ENCODE measurements at regions not wholly inside any gene's neighbourhood (a gene's known extent, or its start where the extent isn't known, plus 50 kb on each side); places are given as distances from the start of the nearest gene placed in this dataset.
A peak's percentile ranks its signal among the peaks of the same experiment; 100 is the strongest.
"Not testable (repeated sequence)": the region's sequence is repeated elsewhere in the genome, so short reads cannot be mapped to it uniquely, and the experiment has no call there.

DNA sequence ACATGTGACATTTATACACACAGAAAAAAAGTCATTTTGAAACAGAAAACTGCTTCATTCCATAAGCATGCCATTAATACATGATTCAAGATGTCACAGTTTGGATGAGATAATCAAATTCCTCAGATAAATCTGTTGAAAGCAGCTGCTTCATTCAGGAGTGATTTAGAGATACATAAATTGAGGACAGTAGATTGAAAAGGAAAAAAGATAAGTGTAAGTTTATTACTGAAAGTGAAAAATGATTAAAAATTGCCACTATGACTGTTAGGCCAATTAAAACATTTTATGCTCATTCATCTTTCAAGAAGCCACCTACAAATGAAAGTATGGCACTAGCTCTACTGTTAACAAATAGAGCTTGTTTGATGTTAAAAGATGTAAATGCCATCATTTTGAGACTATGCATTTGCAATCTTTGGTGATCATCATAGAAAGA, 136.9 kb upstream of the CDK6 start:
- DNase-seq (ENCODE audit: low read depth in 2 of 2) = no peak

DNA sequence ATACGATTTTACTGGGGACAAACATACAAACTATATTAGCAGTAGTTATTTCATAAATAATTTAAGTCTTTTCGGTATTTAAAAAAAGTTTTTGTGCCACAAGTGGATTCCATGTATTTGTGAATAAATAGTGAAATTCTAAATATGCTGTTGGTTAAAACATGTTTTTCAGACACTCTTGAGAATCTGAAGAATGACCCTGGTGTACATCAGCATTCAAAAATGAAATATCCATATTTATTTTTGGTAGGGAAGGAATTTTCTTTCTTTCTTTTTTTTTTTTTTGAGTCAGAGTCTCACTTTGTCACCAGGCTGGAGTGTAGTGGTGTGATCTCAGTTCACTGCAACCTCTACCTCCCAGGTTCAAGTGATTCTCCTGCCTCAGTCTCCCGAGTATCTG, 136.1 kb upstream of the CDK6 start:
- no peak for DNase-seq (ENCODE audit: low read depth in 2 of 2)

DNA sequence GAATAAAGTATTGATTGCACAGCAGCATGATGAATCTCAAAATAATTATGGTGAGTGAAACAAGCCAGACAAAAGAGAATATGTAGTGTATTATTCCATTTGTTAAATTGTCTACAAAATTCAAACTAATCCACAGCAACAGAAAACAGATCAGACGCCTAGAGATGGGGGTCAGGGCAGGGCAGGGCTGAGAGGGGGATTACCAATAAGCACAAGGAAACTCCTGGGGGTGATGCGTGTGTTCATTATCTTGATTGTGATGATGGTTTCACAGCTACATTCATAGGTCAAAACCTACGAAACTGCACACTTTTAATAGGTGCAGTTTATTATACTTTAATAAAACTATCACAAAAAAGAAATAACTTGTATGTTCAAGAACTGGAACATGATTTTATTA, 132.7 kb upstream of the CDK6 start:
- DNase-seq (ENCODE audit: low read depth in 2 of 2) = no peak

DNA sequence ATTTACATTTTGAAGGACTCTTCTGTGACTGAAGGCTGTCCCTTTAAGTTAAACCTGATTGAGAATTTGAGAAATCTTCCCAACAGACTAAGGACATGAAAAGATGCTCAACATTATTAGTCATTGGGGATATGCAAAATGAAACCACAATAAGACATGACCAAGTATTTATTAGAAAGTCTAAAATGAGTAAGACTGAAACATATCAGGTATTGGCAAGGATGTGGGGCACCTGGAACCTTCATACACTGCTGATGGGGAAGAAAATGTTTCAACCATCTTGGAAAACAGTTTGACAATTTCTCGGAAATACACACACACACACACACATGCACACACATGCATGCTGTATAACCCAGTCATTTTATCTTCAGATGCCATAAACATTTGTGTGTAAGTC, 132.1 kb upstream of the CDK6 start:
- no peak for DNase-seq (ENCODE audit: low read depth in 2 of 2)

DNA sequence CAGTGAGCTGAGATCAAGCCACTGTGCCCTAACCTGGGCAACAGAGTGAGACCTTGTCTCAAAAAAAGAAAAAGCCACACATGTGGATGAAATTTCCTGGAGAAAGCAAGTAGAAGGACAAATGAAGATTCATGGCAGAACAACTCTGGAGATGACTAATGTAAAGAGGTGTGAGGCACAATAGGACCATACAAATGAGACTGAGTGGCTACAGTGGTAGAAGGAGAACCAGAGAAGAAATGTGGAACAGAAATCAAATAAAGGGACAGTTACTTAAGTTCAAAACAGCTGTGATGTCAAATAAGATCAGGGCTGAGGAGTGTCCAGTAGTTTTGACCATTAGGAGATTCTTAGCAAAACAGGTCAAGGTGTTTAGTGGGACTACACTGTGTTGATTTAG, 130.9 kb upstream of the CDK6 start:
- DNase-seq (ENCODE audit: low read depth in 2 of 2) = no peak

DNA sequence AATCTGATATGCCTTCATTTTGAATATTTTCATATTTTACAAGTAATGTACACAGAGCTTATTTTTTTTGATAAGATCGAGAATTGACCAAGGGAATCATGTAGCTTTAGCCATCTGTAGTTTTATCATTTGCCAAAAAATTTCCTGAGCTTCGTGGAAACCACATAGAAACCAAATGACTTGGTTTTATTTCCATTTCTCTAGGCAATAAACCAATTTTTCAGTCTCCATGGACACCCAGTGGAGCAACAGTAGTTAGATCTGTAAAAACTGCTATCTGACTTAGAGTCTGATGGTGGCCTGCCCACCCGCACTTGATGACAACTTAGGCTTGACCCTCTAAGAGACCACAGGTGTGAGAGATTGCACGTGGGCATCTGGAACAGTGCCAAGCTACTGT, 127.8 kb upstream of the CDK6 start:
- no peak for DNase-seq (ENCODE audit: low read depth in 2 of 2)

DNA sequence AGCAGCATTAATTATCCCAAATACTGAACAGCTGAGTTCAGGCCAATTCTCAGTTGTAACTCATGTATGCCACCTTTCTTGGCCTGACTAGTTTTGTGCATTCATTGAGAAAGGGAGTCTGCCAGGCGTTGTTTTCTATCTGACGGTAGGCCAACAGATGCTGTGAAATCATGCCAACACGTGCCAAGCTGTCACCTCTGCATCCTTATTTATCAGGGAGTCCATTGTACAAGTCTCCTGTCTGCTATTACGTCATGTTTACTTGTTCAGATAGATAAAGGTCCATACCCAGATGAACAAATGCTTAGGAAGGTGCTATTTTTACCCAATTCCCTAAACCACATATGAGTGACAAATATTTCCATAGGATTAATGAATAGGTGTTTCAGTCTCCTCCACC, 127.2 kb upstream of the CDK6 start:
- no peak for DNase-seq (ENCODE audit: low read depth in 2 of 2)

DNA sequence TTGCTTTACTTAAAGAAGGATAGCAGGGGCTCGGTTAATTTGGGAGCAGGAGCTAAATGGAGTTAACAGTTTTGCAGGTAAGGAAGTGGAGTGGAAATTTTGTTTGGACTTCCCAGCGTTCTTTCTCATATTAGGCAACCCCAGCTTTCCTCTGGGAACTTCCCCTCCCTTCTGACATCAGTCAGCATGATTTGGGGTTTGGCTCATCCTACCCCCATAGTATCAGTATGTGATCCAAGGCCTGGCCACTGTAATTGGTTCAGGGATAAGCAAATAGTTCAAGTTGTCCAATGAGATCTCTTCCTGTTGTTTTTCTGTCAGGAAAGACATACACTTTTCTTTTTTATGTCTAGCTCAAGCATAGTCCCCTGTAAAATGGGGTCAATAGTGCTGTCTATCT, 125.6 kb upstream of the CDK6 start:
- no peak for DNase-seq (ENCODE audit: low read depth in 2 of 2)

DNA sequence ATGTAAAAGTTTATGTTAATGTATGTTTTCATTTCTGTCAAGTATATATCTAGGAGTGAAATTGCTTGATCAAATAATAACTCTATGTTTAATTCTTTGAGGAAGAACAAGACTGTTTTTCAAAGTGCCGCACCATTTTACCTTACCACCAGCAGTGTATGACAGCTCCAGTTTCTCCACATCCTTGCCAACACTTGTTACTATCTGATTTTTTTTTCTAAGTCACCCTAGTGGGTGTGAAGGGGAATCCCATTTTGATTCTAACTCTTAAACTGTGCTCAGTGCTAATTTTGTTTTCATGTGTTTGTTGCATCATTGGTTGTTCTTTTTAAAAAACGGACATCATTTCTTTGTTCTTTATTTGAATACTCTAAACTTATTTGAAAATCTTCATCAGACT, 120.2 kb upstream of the CDK6 start:
- no peak for DNase-seq (ENCODE audit: low read depth in 2 of 2)

DNA sequence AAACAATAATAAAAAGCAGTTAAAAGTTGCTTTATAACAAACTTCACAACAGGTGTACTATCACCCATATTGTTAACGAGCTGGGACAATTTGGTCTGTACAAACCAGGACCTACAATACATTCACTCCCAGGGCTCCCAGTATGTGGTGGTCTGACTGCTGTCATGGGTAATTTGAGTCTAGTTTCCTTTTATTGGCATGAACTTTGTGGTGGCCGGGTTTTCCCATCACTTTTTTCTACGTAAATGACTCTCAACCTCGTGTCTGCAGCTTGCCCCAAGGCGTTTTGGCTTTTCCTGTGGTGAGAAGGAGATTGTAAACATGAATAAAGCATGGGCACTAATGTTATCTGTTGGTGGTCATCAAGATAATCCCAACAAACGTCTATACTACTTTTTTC, 118.7 kb upstream of the CDK6 start:
- DNase-seq (ENCODE audit: low read depth in 2 of 2) = peak; percentile 15 to 27

DNA sequence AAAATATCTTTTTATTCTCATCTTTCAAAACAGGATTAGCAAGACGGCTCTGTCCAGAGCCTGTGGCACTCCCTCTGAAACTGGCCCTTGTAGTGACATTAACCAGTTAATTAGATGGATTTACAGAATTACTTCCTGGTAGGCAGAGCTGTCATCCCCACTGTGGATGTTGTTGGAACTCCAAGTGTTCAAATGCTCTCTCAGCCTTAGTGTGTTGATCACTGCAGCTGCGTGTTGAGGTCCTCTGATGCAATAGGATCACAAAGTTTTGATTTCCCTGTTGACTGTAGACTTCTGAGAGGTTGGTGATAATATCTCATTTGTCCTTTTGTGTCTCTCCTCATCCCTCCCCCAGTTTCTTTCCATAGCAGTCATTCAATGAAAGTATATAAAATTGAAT, 117.3 kb upstream of the CDK6 start:
- DNase-seq (ENCODE audit: low read depth in 2 of 2) = no peak

DNA sequence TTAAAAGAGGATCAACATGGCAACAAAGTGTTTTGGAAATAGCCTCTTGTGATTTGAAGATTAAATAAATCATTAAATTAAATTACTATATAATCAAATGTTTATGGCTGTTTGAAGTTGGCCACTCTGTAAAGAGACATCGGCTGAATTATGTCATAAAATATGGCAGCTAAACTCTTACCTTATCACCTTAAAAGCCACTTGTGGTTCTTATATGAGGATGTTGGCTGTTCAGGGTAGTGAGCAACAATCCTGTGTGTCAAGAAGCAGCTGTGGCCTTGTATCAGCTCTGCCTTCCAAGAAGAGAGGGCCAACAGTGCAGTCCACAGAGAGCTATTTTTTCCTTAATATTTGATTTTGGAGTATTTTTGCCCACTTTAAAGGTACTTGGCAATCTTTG, 113.4 kb upstream of the CDK6 start:
- no peak for DNase-seq (ENCODE audit: low read depth in 2 of 2)

DNA sequence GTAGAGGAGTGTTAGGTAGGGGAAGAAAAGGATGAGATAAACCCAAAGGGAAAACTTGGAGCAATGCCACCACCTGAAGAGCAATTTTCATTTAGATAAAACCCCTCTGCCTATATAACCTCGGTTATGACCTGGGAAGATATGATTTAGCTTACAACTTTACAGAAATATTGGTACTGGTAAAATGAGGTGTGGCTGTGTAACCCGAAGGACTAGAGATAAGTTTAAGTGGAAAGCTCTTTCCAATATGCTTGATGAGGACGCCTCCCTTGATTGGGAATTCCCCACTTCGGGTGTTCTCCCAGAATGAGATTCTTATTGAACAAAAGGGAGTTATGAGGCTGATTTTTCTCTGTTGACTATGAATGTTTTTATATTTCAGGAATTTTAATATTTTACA, 109.5 kb upstream of the CDK6 start:
- DNase-seq (ENCODE audit: low read depth in 2 of 2) = no peak

DNA sequence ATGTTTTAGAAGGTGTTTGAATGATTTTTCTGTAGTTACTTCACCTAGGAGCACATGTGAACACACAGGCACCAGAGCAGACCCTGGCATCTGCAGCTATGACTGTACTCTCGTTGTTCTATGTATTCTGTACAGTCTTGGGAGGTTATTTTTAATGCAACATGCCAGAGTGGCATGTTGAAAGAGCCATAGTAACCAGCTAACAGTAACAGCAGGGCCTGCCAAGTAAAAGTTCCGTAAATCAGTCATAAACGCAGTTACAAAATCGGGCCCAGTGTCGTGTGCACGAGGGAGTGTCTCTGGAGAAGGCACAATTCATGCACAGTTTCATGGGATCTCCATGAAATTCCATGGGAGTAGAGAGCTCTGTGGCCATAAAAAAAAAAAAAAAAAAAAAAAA, 108.3 kb upstream of the CDK6 start:
- DNase-seq (ENCODE audit: low read depth in 2 of 2) = no peak

DNA sequence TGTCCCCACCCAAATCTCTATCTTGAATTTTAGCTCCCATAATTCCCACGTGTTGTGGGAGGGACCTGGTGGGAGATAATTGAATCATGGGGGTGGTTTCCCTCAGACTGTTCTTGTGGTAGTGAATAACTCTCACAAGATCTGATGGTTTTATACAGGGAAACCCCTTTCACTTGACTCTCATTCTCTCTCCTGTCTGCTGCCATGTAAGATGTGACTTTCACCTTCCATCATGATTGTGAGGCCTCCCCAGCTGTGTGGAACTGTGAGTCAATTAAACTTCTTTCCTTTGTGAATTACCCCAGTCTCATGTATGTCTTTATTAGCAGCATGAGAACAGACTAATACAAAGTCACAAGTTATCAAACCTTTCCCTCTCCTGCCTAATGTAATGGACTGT, 106.3 kb upstream of the CDK6 start:
- DNase-seq (ENCODE audit: low read depth in 2 of 2) = not testable (repeated sequence)

DNA sequence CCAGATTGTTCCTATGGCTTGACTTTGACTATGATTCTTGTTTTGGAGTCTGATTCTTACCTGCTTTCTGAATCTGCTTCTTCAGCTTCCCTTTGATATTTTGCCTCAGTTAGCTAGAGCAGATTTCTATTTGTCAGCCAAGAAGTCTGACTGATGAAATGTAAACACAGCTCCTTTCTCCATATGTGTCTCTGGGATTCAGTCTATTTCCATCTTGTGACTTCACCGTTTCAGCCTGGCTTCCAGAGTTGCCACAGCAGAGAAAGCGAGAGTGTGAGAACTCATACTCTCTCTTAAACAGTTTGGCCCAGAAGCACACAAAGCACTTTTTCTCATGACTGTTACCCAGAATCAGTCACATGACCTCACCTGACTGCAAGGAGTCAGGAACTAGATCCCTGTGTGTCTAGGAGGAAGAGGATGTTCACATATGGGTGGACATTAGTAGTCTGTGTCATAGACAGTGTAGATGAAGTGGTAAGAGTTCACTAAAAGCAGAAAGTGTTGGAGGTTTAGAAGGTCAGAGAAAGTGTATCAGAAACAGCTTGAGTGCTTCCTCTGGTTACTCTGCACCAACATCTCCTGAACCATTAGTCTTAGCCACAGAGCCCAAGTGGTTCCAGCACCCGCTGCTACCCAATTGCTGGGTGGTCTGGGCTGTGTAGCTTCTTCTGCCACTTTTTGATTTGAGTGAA, 103.4 kb upstream of the CDK6 start:
- no peak for DNase-seq (ENCODE audit: low read depth in 2 of 2)

DNA sequence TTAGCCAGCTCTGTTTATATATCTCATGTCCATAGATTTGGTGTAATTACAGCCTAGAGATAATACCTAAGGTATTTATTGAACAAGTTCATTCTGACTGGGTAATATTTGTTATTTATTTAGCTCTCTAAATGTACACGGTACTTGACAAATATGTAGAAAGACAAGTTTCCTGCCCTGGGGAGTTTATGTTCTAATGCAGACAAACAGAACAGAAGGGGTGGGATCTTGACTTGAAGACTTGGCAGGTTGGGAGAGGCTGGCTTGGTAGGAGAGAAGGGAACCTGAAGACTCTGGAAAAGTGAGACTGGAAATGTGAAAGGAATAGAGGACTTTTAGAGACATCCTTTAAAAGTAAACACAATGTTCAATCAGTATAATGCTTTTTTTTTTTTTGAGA, 97.7 kb upstream of the CDK6 start:
- DNase-seq (ENCODE audit: low read depth in 2 of 2) = no peak

DNA sequence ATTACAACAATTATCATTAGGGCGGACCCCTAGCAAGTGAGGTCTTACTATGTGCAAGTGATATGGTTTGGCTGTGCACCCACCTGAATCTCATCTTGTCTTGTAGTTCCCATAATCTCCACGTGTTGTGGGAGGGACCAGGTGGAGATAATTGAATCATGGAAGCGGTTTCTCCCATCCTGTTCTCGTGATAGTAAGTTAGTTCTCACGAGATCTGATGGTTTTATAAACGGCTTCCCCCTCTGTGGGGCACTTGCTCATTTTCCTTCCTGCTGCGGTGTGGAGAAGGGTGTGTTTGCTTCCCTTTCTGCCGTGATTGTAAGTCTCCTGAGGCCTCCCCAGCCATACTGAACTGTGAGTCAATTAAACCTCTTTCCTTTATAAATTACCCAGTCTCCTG, 96.1 kb upstream of the CDK6 start:
- no peak for DNase-seq (ENCODE audit: low read depth in 2 of 2)

DNA sequence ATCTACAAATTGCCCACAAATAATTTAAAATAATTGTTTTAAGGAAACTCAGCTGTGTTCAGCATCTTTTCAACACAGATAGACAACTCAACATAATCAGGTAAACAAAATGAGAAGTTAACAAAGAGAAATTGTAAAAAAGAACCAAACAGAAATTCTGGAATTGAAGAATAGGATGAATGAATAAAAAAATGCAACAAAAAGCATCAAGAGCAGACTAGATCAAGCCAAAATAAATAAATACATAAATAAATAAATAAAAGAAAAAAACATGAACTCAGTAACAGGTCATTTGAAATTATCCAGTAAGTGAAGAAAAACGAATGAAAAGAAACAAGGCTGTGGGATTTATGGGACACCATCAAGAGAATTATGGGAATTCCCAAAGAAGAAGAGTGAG, 94.0 kb upstream of the CDK6 start:
- DNase-seq (ENCODE audit: low read depth in 2 of 2) = no peak

DNA sequence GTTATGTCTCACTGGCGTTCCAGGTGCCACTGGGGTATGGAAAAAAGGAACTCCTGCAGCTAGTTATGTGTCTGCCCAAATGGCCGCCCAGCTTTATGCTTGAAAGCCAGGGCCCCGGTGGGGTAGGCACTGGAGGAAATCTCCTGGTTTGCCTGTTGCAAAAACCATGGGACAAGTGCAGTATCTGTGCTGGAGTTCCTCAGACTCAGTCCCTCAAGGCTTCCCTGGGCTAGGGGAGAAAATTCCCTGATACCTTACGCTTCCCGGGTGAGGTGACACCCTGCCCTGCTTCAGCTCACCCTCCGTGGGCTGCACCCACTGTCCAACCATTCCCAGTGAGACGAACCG, 90.3 kb upstream of the CDK6 start:
- no peak for DNase-seq (ENCODE audit: low read depth in 2 of 2)

DNA sequence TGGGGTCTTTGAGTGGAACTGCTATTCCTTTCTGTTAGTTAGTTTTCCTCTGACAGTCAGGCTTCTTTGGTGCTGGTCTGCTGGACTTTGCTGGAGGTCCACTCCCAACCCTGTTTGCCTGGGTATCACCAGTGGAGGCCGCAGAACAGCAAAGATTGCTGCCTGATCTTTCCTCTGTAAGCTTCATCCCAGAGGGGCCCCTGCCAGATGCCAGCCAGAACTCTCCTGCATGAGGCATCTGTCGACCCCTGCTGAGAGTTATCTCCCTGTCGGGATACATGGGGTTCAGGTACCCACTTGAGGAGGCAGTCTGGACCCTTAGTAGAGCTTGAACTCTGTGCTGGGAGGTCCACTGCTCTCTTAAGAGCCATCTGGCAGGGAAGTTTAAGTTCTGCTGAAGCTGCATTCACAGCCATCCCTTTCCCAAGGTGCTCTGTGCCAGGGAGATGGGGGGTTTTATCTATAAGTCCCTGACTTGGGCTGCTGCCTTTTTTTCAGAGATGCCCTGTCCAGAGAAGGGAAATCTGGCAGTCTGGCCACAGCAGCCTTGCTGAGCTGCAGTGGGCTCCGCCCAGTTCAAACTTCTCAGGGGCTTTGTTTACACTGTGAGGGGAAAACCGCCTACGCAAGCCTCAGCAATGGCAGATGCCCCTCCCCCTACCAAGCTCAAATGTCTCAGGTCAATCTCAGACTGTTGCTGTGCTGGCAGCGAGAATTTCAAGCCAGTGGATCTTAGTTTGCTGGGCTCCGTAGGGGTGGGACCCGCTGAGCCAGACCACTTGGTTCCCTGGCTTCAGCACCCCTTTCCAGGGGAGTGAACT, 89.7 kb upstream of the CDK6 start:
- no peak for DNase-seq (ENCODE audit: low read depth in 2 of 2)

DNA sequence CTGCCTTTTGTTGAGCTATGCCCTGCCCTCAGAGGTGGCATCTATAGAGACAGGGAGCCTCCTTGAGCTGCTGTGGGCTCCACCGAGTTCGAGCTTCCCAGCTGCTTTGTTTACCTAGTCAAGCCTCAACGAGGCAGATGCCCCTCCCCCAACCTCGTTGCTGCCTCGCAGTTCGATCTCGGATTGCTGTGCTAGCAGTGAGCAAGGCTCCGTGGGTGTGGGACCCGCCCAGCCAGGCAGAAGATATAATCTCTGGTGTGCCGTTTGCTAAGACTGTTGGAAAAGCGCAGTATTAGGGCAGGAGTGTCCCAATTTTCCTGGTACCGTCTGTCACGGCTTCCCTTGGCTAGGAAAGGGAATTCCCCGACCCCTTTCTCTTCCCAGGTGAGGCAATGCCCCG, 88.4 kb upstream of the CDK6 start:
- no peak for DNase-seq (ENCODE audit: low read depth in 2 of 2)

DNA sequence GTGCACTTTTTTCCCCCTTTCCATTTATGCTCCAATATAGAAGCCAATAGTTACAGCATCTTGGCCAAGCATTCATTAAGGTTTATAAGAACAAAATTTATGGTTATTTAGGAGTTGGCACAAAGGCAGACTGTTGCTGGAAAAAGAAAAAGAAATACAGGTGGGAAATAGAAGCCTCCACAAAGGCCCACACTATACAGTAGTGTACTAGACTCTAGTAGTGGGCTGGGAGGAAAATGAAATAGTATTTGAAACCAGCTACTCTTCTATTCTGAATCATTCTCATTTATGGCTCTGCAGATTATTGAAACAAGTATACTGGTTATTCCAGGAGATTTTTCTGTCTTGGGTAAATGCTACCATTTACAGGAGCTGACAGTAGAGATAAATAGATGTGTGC, 80.9 kb upstream of the CDK6 start:
- DNase-seq (ENCODE audit: low read depth in 2 of 2) = no peak

DNA sequence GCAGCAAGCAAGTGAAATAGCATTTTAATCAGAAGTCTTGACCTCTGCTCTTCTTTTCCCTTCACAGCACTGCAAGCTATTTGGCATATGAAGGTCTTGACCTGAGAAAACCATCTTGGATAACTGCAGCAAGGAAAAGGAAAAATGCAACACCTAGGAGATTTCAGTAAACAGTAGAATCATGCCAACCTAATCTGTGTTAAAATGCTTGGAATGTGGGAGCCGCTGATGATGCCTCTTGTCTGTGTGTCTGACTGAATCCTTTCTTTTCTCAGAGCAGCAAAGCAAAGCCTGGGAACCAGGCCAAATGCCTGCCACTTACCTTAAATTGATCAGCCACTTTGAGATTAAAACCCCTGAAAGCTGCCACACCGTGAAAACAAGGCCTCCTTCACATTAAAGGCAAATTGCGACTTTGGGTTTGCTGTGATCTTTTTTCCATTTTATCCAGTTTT, 80.4 kb upstream of the CDK6 start:
- no peak for DNase-seq (ENCODE audit: low read depth in 2 of 2)

Measured in stimulated activated CD8-positive, alpha-beta memory T cell treated with anti-CD3 and anti-CD28 coated beads, Interleukin-2, amount 100 ng/mL, for 48 hours (primary cell).